ENCODE measurements at regions not wholly inside any gene's neighbourhood (a gene's known extent, or its start where the extent isn't known, plus 50 kb on each side); places are given as distances from the start of the nearest gene placed in this dataset.

GRCh38 chr5:126715765-126716164, 61.2 kb upstream of the LMNB1 start:
- H3K4me1 Mint-ChIP-seq, result peaks cover 13% of the 10 kb centered on the region
- no peaks in the 10 kb centered on the region for H3K36me3 Mint-ChIP-seq
- H3K27ac Mint-ChIP-seq, result no peak overlapping the region
- H3K27me3 Mint-ChIP-seq (ENCODE audit: low read depth), result no peaks in the 10 kb centered on the region
- DNase-seq (ENCODE audit: low spot score in 2 of 2, unreplicated experiment in 2 of 2), result no peak
- H3K9me3 Mint-ChIP-seq, result peaks cover 7% of the 10 kb centered on the region
- TF ChIP-seq CTCF (IDR thresholded peaks at IDR 0.05; ENCODE audit: unreplicated experiment), result no peak
- no peak overlapping the region for H3K4me3 Mint-ChIP-seq

GRCh38 chr5:126716861-126717260, 60.1 kb upstream of the LMNB1 start:
- DNase-seq (ENCODE audit: low spot score in 2 of 2, unreplicated experiment in 2 of 2), result no peak
- Mint-ChIP-seq H3K4me1 (peaks cover 13% of the 10 kb centered on the region), H3K36me3 (no peaks in the 10 kb centered on the region), H3K4me3 (no peak overlapping the region), H3K9me3 (peaks cover 7% of the 10 kb centered on the region), H3K27ac (no peak overlapping the region), H3K27me3 (ENCODE audit: low read depth) (no peaks in the 10 kb centered on the region)
- TF ChIP-seq CTCF (IDR thresholded peaks at IDR 0.05; ENCODE audit: unreplicated experiment), result no peak

- Mint-ChIP-seq H3K9me3 (peaks cover 2% of the 10 kb centered on the region), H3K36me3 (no peaks in the 10 kb centered on the region), H3K4me1 (peaks cover 13% of the 10 kb centered on the region), H3K27me3 (ENCODE audit: low read depth) (no peaks in the 10 kb centered on the region), H3K4me3 (peak overlapping the region; percentile 11), H3K27ac (peak overlapping the region; percentile 77)
- peak in 1 of 2 experiments; percentile 43 for DNase-seq (ENCODE audit: low spot score in 2 of 2, unreplicated experiment in 2 of 2)
- TF ChIP-seq CTCF (IDR thresholded peaks at IDR 0.05; ENCODE audit: unreplicated experiment), result no peak
Observed at GRCh38 chr5:126718236-126718868, 58.6 kb upstream of the LMNB1 start.

GRCh38 chr5:126720369-126720768, 56.6 kb upstream of the LMNB1 start:
- H3K4me3 Mint-ChIP-seq, result no peak overlapping the region
- H3K27me3 Mint-ChIP-seq (ENCODE audit: low read depth), result no peaks in the 10 kb centered on the region
- H3K36me3 Mint-ChIP-seq, result no peaks in the 10 kb centered on the region
- peaks cover 13% of the 10 kb centered on the region for H3K4me1 Mint-ChIP-seq
- TF ChIP-seq CTCF (IDR thresholded peaks at IDR 0.05; ENCODE audit: unreplicated experiment), result no peak
- no peak overlapping the region for H3K27ac Mint-ChIP-seq
- peaks cover 4% of the 10 kb centered on the region for H3K9me3 Mint-ChIP-seq
- no peak for DNase-seq (ENCODE audit: low spot score in 2 of 2, unreplicated experiment in 2 of 2)

- no peak overlapping the region for H3K4me3 Mint-ChIP-seq
- no peak for TF ChIP-seq CTCF (IDR thresholded peaks at IDR 0.05; ENCODE audit: unreplicated experiment)
- DNase-seq (ENCODE audit: low spot score in 2 of 2, unreplicated experiment in 2 of 2), result no peak
- H3K27me3 Mint-ChIP-seq (ENCODE audit: low read depth), result no peaks in the 10 kb centered on the region
- no peaks in the 10 kb centered on the region for H3K36me3 Mint-ChIP-seq
- H3K9me3 Mint-ChIP-seq, result peaks cover 4% of the 10 kb centered on the region
- H3K27ac Mint-ChIP-seq, result no peak overlapping the region
- H3K4me1 Mint-ChIP-seq, result peaks cover 4% of the 10 kb centered on the region
Observed at GRCh38 chr5:126723643-126724042, 53.3 kb upstream of the LMNB1 start.
